Mesendoderm (in vitro differentiated cells): ENCODE measurements at regions not wholly inside any gene's neighbourhood (a gene's known extent, or its start where the extent isn't known, plus 50 kb on each side); places are given as distances from the start of the nearest gene placed in this dataset.

ENCODE experiments used
- DNase-seq: peaks from one replicate; pipeline ENCODE4 v3.0.0; 2013
- H2AK5ac ChIP-seq: 2 replicates; pipeline ENCODE4 v1.6.1; 2013; ENCODE audit warnings: low read length, inconsistent platforms
- H2BK120ac ChIP-seq: 2 replicates; pipeline ENCODE4 v1.6.1; 2013; ENCODE audit warnings: low read depth, mild to moderate bottlenecking, low read length, moderate library complexity, mixed read lengths
- H2BK15ac ChIP-seq: replicated peaks from 2 replicates; pipeline ENCODE4 v1.6.1; 2013; ENCODE audit warnings: low read depth, mild to moderate bottlenecking, moderate library complexity
- H2BK5ac ChIP-seq: 2 replicates; pipeline ENCODE4 v1.6.1; 2013; ENCODE audit warnings: low read length, inconsistent platforms
- H3K18ac ChIP-seq: 2 replicates; pipeline ENCODE4 v1.6.1; 2013; ENCODE audit warnings: mild to moderate bottlenecking, low read length, mixed read lengths
- H3K23ac ChIP-seq: one replicate; pipeline ENCODE4 v1.6.1; 2013; ENCODE audit warnings: low read length
- H3K27ac ChIP-seq: 2 replicates; pipeline ENCODE4 v1.5.1; 2013; ENCODE audit warnings: low read depth, mild to moderate bottlenecking, inconsistent platforms, low read length, moderate library complexity
- H3K27me3 ChIP-seq: 2 replicates; pipeline ENCODE4 v1.6.1; 2013; ENCODE audit warnings: low read length, control low read depth, mild to moderate bottlenecking, inconsistent platforms; ENCODE audit not compliant: insufficient read depth, poor library complexity
- H3K36me3 ChIP-seq: 2 replicates; pipeline ENCODE4 v1.6.1; 2013; ENCODE audit warnings: low read length, inconsistent platforms; ENCODE audit not compliant: control insufficient read depth, insufficient read depth
- H3K4ac ChIP-seq: one replicate; pipeline ENCODE4 v1.6.1; 2013; ENCODE audit warnings: low read depth, mild to moderate bottlenecking, low read length, moderate library complexity
- H3K4me1 ChIP-seq: 2 replicates; pipeline ENCODE4 v1.6.1; 2013; ENCODE audit warnings: low read depth, low read length, inconsistent platforms; ENCODE audit not compliant: control insufficient read depth
- H3K4me2 ChIP-seq: 2 replicates; pipeline ENCODE4 v1.6.1; 2013; ENCODE audit warnings: low read length
- H3K4me3 ChIP-seq: 2 replicates; pipeline ENCODE4 v1.5.1; 2013; ENCODE audit warnings: mild to moderate bottlenecking, low read length
- H3K56ac ChIP-seq: one replicate; pipeline ENCODE4 v1.6.1; 2013; ENCODE audit warnings: low read length
- H3K79me1 ChIP-seq: 2 replicates; pipeline ENCODE4 v1.6.1; 2013; ENCODE audit warnings: low read length, inconsistent platforms
- H3K79me2 ChIP-seq: 2 replicates; pipeline ENCODE4 v1.6.1; 2013; ENCODE audit warnings: mild to moderate bottlenecking, low read length; ENCODE audit not compliant: control insufficient read depth, insufficient read depth
- H3K9ac ChIP-seq: 2 replicates; pipeline ENCODE4 v1.6.1; 2013; ENCODE audit warnings: low read length, inconsistent platforms
- H4K5ac ChIP-seq: one replicate; pipeline ENCODE4 v1.6.1; 2013; ENCODE audit warnings: low read length
- H4K8ac ChIP-seq: one replicate; pipeline ENCODE4 v1.6.1; 2013; ENCODE audit warnings: low read depth, mild to moderate bottlenecking, control low read depth, low read length, moderate library complexity
- WGBS: extraction: QIAGEN DNeasy Blood & Tissue Kit; methylation state at CpG from one replicate; pipeline ENCODE4 v1.1.7; 2013; ENCODE audit warnings: low lambda C conversion rate, missing lambda C conversion rate; ENCODE audit not compliant: insufficient coverage; ENCODE audit errors: extremely low coverage; 5-methylcytosine and 5-hydroxymethylcytosine counted together

GRCh38 chr2:51791496-51791895 lies 759.6 kb upstream of the NRXN1 start:
- Histone ChIP-seq H3K27me3 (no peaks in the 10 kb centered on the region), H4K8ac (no peak overlapping the region), H2BK15ac (no peak overlapping the region), H3K27ac (no peak overlapping the region), H3K56ac (no peak overlapping the region), H3K4me1 (no peaks in the 10 kb centered on the region), H4K5ac (no peak overlapping the region), H2BK5ac (no peak overlapping the region), H3K36me3 (no peaks in the 10 kb centered on the region), H3K79me2 (no peaks in the 10 kb centered on the region), H2BK120ac (no peak overlapping the region), H3K23ac (no peak overlapping the region), H3K4me2 (no peak overlapping the region), H3K4me3 (no peak overlapping the region), H3K18ac (no peak overlapping the region), H3K4ac (no peak overlapping the region), H2AK5ac (no peak overlapping the region), H3K9ac (no peak overlapping the region), H3K79me1 (no peaks in the 10 kb centered on the region)
- no CpG with 5 or more reads among the region's 3 CpGs for WGBS
- DNase-seq, result no peak

DNA sequence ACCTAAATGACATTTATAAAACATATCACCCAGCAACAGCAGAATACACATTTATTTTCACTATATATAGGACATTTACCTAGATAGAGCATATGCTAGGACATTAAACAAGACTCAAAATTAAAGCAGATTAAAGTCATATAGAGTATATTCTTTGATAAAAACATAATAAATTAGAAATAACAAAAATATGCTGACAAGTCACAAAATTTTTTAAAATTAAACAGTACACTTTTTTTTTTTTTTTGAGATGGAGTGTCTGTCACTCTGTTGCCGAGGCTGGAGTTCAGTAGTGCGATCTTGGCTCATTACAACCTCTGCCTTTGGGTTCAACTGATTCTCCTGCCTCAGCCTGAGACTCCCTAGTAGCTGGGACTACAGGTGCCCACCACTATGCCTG lies 758.9 kb upstream of the NRXN1 start:
- Histone ChIP-seq H3K27me3 (no peaks in the 10 kb centered on the region), H3K36me3 (no peaks in the 10 kb centered on the region), H4K5ac (no peak overlapping the region), H3K23ac (no peak overlapping the region), H3K79me2 (no peaks in the 10 kb centered on the region), H2BK5ac (no peak overlapping the region), H3K9ac (no peak overlapping the region), H3K4me1 (no peaks in the 10 kb centered on the region), H2BK15ac (no peak overlapping the region), H3K4ac (no peak overlapping the region), H3K56ac (no peak overlapping the region), H3K18ac (no peak overlapping the region), H2BK120ac (no peak overlapping the region), H3K79me1 (no peaks in the 10 kb centered on the region), H2AK5ac (no peak overlapping the region), H4K8ac (no peak overlapping the region), H3K27ac (no peak overlapping the region), H3K4me3 (no peak overlapping the region), H3K4me2 (no peak overlapping the region)
- WGBS, result no CpG with 5 or more reads among the region's 2 CpGs
- DNase-seq, result no peak

DNA sequence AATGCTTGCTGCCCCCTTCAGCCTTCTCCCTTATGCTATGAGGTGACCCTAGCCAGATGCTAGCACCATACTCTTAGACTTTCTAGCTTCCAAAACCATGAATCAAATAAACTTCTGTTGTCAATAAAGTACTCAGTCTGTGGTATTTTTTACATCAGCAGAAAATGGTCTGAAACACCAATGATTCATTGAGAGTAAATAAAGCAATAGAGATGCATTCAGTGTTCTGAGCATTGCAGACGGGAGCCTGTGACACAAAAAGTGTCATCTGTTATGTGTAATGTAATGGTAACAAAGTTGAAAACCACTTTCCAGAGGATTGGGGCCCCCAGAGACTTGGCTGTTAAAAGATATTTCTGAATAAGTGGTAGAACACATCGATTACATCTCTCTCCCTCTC lies 758.0 kb upstream of the NRXN1 start:
- Histone ChIP-seq H3K4me1 (no peaks in the 10 kb centered on the region), H3K79me2 (no peaks in the 10 kb centered on the region), H3K18ac (no peak overlapping the region), H3K4ac (no peak overlapping the region), H3K9ac (no peak overlapping the region), H4K5ac (no peak overlapping the region), H2BK15ac (no peak overlapping the region), H2BK120ac (no peak overlapping the region), H3K4me3 (no peak overlapping the region), H2AK5ac (no peak overlapping the region), H3K4me2 (no peak overlapping the region), H3K79me1 (no peaks in the 10 kb centered on the region), H3K23ac (no peak overlapping the region), H3K27ac (no peak overlapping the region), H3K56ac (no peak overlapping the region), H4K8ac (no peak overlapping the region), H3K36me3 (no peaks in the 10 kb centered on the region), H2BK5ac (no peak overlapping the region), H3K27me3 (no peaks in the 10 kb centered on the region)
- no peak for DNase-seq
- WGBS, result no CpG with 5 or more reads among the region's 2 CpGs

- Histone ChIP-seq H3K4ac (no peak overlapping the region), H3K18ac (no peak overlapping the region), H3K27ac (no peak overlapping the region), H3K79me2 (no peaks in the 10 kb centered on the region), H3K9ac (no peak overlapping the region), H4K8ac (no peak overlapping the region), H2AK5ac (no peak overlapping the region), H2BK120ac (no peak overlapping the region), H3K4me3 (no peak overlapping the region), H3K23ac (no peak overlapping the region), H3K79me1 (no peaks in the 10 kb centered on the region), H3K56ac (no peak overlapping the region), H3K4me2 (no peak overlapping the region), H2BK15ac (no peak overlapping the region), H2BK5ac (no peak overlapping the region), H3K4me1 (no peaks in the 10 kb centered on the region), H3K27me3 (no peaks in the 10 kb centered on the region), H4K5ac (no peak overlapping the region), H3K36me3 (no peaks in the 10 kb centered on the region)
- WGBS, result no CpG with 5 or more reads among the region's 6 CpGs
- no peak for DNase-seq
Observed at GRCh38 chr2:51782921-51783765, 751.2 kb upstream of the NRXN1 start.

- no peak overlapping the region for H3K56ac ChIP-seq
- no peak overlapping the region for H2BK5ac ChIP-seq
- no peak overlapping the region for H3K4me2 ChIP-seq
- H3K27me3 ChIP-seq, result no peaks in the 10 kb centered on the region
- H3K4me3 ChIP-seq, result no peak overlapping the region
- no peak overlapping the region for H3K23ac ChIP-seq
- H3K18ac ChIP-seq, result no peak overlapping the region
- H3K4ac ChIP-seq, result no peak overlapping the region
- H4K5ac ChIP-seq, result no peak overlapping the region
- H3K79me2 ChIP-seq, result no peaks in the 10 kb centered on the region
- no peak overlapping the region for H2BK120ac ChIP-seq
- no peak overlapping the region for H2AK5ac ChIP-seq
- no peak overlapping the region for H4K8ac ChIP-seq
- no peak overlapping the region for H2BK15ac ChIP-seq
- no peaks in the 10 kb centered on the region for H3K4me1 ChIP-seq
- no peak overlapping the region for H3K27ac ChIP-seq
- no peak for DNase-seq
- no CpG with 5 or more reads among the region's 4 CpGs for WGBS
- no peaks in the 10 kb centered on the region for H3K79me1 ChIP-seq
- no peaks in the 10 kb centered on the region for H3K36me3 ChIP-seq
- H3K9ac ChIP-seq, result no peak overlapping the region
Observed at GRCh38 chr2:51781691-51782090, 749.8 kb upstream of the NRXN1 start.

DNA sequence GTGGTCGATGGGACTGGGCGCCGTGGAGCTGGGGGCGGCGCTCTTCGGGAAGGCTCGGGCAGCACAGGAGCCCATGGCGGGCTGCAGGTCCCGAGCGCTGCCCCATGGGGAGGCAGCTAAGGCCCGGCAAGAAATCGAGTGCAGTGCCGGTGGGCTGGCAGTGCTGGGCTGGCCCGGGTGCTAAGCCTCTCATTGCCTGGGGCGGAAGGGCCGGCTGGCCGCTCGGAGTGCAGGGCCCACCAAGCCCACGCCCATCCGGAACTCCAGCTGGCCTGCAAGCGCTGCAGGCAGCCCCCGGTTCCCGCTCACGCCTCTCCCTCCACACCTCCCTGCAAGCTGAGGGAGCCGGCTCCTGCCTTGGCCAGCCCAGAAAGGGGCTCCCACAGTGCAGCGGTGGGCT lies 748.4 kb upstream of the NRXN1 start:
- H3K79me1 ChIP-seq, result no peaks in the 10 kb centered on the region
- H3K27ac ChIP-seq, result no peak overlapping the region
- H3K4ac ChIP-seq, result no peak overlapping the region
- no CpG with 5 or more reads among the region's 26 CpGs for WGBS
- no peak overlapping the region for H3K9ac ChIP-seq
- H3K56ac ChIP-seq, result no peak overlapping the region
- H3K36me3 ChIP-seq, result no peaks in the 10 kb centered on the region
- no peaks in the 10 kb centered on the region for H3K4me1 ChIP-seq
- no peak overlapping the region for H3K4me2 ChIP-seq
- no peak overlapping the region for H2BK120ac ChIP-seq
- H2BK15ac ChIP-seq, result no peak overlapping the region
- no peak overlapping the region for H2AK5ac ChIP-seq
- no peak overlapping the region for H4K8ac ChIP-seq
- H4K5ac ChIP-seq, result no peak overlapping the region
- no peak overlapping the region for H2BK5ac ChIP-seq
- no peaks in the 10 kb centered on the region for H3K79me2 ChIP-seq
- no peaks in the 10 kb centered on the region for H3K27me3 ChIP-seq
- no peak overlapping the region for H3K23ac ChIP-seq
- DNase-seq, result no peak
- no peak overlapping the region for H3K18ac ChIP-seq
- no peak overlapping the region for H3K4me3 ChIP-seq
